K562 (cell line): ENCODE measurements at regions not wholly inside any gene's neighbourhood (a gene's known extent, or its start where the extent isn't known, plus 50 kb on each side); places are given as distances from the start of the nearest gene placed in this dataset.

Source experiments
- HNRNPK ChIP-seq: fragments of 200-400 bp; formaldehyde crosslinking; IDR thresholded peaks from one replicate; pipeline ENCODE4 v1.6.1; 2018; ENCODE audit warnings: mild to moderate bottlenecking, low read depth, low read length; ENCODE audit not compliant: poor library complexity, severe bottlenecking
- ILF3 ChIP-seq: fragments of 450-650 bp; IDR thresholded peaks from 2 replicates; pipeline ENCODE4 v1.6.1; 2018; ENCODE audit warnings: antibody characterized with exemption, mild to moderate bottlenecking, moderate library complexity, borderline replicate concordance
- MED1 ChIP-seq: sonication (generic); formaldehyde crosslinking; IDR thresholded peaks from 2 replicates; pipeline ENCODE4 v1.8.1; 2023; ENCODE audit warnings: missing genetic modification reagents, borderline replicate concordance
- PHF8 ChIP-seq: fragments of 200-600 bp; sonication (generic); IDR thresholded peaks from 2 replicates; pipeline ENCODE4 v1.6.1; 2012; ENCODE audit warnings: mixed run types, mild to moderate bottlenecking, inconsistent platforms, low read length, moderate library complexity, borderline replicate concordance
- PURB ChIP-seq: sonication (generic); formaldehyde crosslinking; IDR thresholded peaks from 2 replicates; pipeline ENCODE4 v1.9.0; 2021; ENCODE audit warnings: low read depth, mild to moderate bottlenecking, missing genetic modification reagents
- TF ChIP-seq, protein P1 (sequence below): fragments of 450-650 bp; IDR thresholded peaks from 2 replicates; pipeline ENCODE4 v1.6.1; 2016; ENCODE audit warnings: mild to moderate bottlenecking, moderate library complexity
- TF ChIP-seq, protein P2 (sequence below), 2 experiments: IDR thresholded peaks; 2 replicates each; pipeline ENCODE4 v1.6.1; 2011; ENCODE audit warnings: borderline replicate concordance in 1 of 2, control low read depth in 1 of 2, low read depth in 1 of 2, low read length in 1 of 2, mild to moderate bottlenecking in 1 of 2, mixed read lengths in 1 of 2, moderate library complexity in 1 of 2; ENCODE audit not compliant: insufficient read depth in 1 of 2, insufficient read length in 1 of 2, poor library complexity in 1 of 2, severe bottlenecking in 1 of 2; ENCODE audit errors: extremely low read depth in 1 of 2
- TF ChIP-seq, protein P3 (sequence below), 3 experiments: fragments of 200-800 bp in 1 of 3; fragments of 250-450 bp in 1 of 3; fragments of 450-650 bp in 1 of 3; sonication (Bioruptor Pico) in 1 of 3; sonication (Bioruptor generic) in 1 of 3; formaldehyde crosslinking in 1 of 3; IDR thresholded peaks; 2 replicates each; pipeline versions ENCODE4 v1.6.1 to v1.8.0; 2016 to 2022; ENCODE audit warnings: mild to moderate bottlenecking in 2 of 3, missing genetic modification characterization in 2 of 3, missing compliant biosample characterization in 1 of 3, moderate library complexity in 1 of 3
- TF ChIP-seq, protein P4 (sequence below): fragments of 450-650 bp; formaldehyde crosslinking; IDR thresholded peaks from 2 replicates; pipeline ENCODE4 v1.4.0; 2020; ENCODE audit warnings: mild to moderate bottlenecking

DNA sequence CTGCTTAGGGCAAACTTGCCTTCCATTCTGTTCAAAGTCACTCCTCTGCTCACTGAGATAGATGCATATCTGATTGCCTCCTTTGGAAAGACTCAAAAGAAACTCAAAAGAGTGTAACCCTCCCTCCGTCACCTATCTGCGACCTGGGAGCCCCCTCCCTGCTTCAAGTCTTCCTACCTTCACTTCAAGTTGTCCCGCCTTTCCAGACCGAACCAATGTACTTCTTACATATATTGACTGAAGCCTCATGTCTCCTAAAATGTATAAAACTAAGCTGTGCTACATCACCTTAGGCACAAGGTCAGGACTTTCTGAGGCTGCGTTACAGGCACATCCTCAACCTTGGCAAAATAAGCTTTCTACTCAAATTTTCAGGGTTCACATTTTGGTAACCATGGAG, 77.4 kb upstream of the C1GALT1 start (continued):
- TF ChIP-seq MED1, result no peak
- TF ChIP-seq ILF3, result no peak
- TF ChIP-seq, protein P1, sequence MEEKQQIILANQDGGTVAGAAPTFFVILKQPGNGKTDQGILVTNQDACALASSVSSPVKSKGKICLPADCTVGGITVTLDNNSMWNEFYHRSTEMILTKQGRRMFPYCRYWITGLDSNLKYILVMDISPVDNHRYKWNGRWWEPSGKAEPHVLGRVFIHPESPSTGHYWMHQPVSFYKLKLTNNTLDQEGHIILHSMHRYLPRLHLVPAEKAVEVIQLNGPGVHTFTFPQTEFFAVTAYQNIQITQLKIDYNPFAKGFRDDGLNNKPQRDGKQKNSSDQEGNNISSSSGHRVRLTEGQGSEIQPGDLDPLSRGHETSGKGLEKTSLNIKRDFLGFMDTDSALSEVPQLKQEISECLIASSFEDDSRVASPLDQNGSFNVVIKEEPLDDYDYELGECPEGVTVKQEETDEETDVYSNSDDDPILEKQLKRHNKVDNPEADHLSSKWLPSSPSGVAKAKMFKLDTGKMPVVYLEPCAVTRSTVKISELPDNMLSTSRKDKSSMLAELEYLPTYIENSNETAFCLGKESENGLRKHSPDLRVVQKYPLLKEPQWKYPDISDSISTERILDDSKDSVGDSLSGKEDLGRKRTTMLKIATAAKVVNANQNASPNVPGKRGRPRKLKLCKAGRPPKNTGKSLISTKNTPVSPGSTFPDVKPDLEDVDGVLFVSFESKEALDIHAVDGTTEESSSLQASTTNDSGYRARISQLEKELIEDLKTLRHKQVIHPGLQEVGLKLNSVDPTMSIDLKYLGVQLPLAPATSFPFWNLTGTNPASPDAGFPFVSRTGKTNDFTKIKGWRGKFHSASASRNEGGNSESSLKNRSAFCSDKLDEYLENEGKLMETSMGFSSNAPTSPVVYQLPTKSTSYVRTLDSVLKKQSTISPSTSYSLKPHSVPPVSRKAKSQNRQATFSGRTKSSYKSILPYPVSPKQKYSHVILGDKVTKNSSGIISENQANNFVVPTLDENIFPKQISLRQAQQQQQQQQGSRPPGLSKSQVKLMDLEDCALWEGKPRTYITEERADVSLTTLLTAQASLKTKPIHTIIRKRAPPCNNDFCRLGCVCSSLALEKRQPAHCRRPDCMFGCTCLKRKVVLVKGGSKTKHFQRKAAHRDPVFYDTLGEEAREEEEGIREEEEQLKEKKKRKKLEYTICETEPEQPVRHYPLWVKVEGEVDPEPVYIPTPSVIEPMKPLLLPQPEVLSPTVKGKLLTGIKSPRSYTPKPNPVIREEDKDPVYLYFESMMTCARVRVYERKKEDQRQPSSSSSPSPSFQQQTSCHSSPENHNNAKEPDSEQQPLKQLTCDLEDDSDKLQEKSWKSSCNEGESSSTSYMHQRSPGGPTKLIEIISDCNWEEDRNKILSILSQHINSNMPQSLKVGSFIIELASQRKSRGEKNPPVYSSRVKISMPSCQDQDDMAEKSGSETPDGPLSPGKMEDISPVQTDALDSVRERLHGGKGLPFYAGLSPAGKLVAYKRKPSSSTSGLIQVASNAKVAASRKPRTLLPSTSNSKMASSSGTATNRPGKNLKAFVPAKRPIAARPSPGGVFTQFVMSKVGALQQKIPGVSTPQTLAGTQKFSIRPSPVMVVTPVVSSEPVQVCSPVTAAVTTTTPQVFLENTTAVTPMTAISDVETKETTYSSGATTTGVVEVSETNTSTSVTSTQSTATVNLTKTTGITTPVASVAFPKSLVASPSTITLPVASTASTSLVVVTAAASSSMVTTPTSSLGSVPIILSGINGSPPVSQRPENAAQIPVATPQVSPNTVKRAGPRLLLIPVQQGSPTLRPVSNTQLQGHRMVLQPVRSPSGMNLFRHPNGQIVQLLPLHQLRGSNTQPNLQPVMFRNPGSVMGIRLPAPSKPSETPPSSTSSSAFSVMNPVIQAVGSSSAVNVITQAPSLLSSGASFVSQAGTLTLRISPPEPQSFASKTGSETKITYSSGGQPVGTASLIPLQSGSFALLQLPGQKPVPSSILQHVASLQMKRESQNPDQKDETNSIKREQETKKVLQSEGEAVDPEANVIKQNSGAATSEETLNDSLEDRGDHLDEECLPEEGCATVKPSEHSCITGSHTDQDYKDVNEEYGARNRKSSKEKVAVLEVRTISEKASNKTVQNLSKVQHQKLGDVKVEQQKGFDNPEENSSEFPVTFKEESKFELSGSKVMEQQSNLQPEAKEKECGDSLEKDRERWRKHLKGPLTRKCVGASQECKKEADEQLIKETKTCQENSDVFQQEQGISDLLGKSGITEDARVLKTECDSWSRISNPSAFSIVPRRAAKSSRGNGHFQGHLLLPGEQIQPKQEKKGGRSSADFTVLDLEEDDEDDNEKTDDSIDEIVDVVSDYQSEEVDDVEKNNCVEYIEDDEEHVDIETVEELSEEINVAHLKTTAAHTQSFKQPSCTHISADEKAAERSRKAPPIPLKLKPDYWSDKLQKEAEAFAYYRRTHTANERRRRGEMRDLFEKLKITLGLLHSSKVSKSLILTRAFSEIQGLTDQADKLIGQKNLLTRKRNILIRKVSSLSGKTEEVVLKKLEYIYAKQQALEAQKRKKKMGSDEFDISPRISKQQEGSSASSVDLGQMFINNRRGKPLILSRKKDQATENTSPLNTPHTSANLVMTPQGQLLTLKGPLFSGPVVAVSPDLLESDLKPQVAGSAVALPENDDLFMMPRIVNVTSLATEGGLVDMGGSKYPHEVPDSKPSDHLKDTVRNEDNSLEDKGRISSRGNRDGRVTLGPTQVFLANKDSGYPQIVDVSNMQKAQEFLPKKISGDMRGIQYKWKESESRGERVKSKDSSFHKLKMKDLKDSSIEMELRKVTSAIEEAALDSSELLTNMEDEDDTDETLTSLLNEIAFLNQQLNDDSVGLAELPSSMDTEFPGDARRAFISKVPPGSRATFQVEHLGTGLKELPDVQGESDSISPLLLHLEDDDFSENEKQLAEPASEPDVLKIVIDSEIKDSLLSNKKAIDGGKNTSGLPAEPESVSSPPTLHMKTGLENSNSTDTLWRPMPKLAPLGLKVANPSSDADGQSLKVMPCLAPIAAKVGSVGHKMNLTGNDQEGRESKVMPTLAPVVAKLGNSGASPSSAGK, result peak; percentile 49
- TF ChIP-seq, protein P2, sequence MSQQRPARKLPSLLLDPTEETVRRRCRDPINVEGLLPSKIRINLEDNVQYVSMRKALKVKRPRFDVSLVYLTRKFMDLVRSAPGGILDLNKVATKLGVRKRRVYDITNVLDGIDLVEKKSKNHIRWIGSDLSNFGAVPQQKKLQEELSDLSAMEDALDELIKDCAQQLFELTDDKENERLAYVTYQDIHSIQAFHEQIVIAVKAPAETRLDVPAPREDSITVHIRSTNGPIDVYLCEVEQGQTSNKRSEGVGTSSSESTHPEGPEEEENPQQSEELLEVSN (IDR thresholded peaks at IDR 0.05; ENCODE audit: borderline replicate concordance in 1 of 2, extremely low read depth in 1 of 2, insufficient read depth in 1 of 2, insufficient read length in 1 of 2, low read depth in 1 of 2, low read length in 1 of 2, poor library complexity in 1 of 2, severe bottlenecking in 1 of 2), result peak in 1 of 2 experiments; percentile 18
- TF ChIP-seq, protein P3, sequence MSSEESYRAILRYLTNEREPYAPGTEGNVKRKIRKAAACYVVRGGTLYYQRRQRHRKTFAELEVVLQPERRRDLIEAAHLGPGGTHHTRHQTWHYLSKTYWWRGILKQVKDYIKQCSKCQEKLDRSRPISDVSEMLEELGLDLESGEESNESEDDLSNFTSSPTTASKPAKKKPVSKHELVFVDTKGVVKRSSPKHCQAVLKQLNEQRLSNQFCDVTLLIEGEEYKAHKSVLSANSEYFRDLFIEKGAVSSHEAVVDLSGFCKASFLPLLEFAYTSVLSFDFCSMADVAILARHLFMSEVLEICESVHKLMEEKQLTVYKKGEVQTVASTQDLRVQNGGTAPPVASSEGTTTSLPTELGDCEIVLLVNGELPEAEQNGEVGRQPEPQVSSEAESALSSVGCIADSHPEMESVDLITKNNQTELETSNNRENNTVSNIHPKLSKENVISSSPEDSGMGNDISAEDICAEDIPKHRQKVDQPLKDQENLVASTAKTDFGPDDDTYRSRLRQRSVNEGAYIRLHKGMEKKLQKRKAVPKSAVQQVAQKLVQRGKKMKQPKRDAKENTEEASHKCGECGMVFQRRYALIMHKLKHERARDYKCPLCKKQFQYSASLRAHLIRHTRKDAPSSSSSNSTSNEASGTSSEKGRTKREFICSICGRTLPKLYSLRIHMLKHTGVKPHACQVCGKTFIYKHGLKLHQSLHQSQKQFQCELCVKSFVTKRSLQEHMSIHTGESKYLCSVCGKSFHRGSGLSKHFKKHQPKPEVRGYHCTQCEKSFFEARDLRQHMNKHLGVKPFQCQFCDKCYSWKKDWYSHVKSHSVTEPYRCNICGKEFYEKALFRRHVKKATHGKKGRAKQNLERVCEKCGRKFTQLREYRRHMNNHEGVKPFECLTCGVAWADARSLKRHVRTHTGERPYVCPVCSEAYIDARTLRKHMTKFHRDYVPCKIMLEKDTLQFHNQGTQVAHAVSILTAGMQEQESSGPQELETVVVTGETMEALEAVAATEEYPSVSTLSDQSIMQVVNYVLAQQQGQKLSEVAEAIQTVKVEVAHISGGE (CRISPR knock-in tag; IDR thresholded peaks at IDR 0.05), result no peak
- TF ChIP-seq PHF8, result peak; percentile 21; the same call in 1 of the 2 replicates
- no peak for TF ChIP-seq HNRNPK
- TF ChIP-seq, protein P4, sequence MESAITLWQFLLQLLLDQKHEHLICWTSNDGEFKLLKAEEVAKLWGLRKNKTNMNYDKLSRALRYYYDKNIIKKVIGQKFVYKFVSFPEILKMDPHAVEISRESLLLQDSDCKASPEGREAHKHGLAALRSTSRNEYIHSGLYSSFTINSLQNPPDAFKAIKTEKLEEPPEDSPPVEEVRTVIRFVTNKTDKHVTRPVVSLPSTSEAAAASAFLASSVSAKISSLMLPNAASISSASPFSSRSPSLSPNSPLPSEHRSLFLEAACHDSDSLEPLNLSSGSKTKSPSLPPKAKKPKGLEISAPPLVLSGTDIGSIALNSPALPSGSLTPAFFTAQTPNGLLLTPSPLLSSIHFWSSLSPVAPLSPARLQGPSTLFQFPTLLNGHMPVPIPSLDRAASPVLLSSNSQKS (CRISPR knock-in tag), result no peak
- TF ChIP-seq PURB, result no peak
